Natural killer cell treated with Interleukin-12 subunit alpha and Interleukin-12 subunit beta and Interleukin-15 and Interleukin-18, amount 100 ng/mL, for 72 hours (primary cell): ENCODE measurements at regions not wholly inside any gene's neighbourhood (a gene's known extent, or its start where the extent isn't known, plus 50 kb on each side); places are given as distances from the start of the nearest gene placed in this dataset.

Experiments used
- ATAC-seq, 2 donors: fragments of 150-1000 bp; cut with Tn5 transposase in 1 of 2; sonication (Bioruptor Pico), chemical (Tn5 transposase) in 1 of 2; 2 replicates each; pipeline ENCODE4 v1.10.0; 2021
- DNase-seq: peaks from one replicate; pipeline ENCODE4 v3.0.0; 2022; ENCODE audit warnings: low spot score
- H3K27ac Mint-ChIP-seq, 2 donors: 1 replicate in 1 of 2; 2 replicates in 1 of 2; pipeline ENCODE4 v1.8.0; 2022; ENCODE audit warnings: mixed read lengths in 2 of 2, mild to moderate bottlenecking in 1 of 2, moderate library complexity in 1 of 2
- H3K27me3 Mint-ChIP-seq, 2 donors: 1 replicate in 1 of 2; 2 replicates in 1 of 2; pipeline ENCODE4 v1.8.0; 2022; ENCODE audit warnings: mixed read lengths in 2 of 2
- H3K36me3 Mint-ChIP-seq: one replicate; pipeline ENCODE4 v1.8.0; 2022; ENCODE audit warnings: mixed read lengths
- H3K4me1 Mint-ChIP-seq, 2 donors: 1 replicate in 1 of 2; 2 replicates in 1 of 2; pipeline ENCODE4 v1.8.0; 2022; ENCODE audit warnings: low read depth in 2 of 2, mixed read lengths in 2 of 2, mild to moderate bottlenecking in 1 of 2
- H3K4me3 Mint-ChIP-seq: one replicate; pipeline ENCODE4 v1.8.0; 2022; ENCODE audit warnings: mixed read lengths
- H3K9me3 Mint-ChIP-seq: 2 replicates; pipeline ENCODE4 v1.8.0; 2022; ENCODE audit warnings: mixed read lengths

DNA sequence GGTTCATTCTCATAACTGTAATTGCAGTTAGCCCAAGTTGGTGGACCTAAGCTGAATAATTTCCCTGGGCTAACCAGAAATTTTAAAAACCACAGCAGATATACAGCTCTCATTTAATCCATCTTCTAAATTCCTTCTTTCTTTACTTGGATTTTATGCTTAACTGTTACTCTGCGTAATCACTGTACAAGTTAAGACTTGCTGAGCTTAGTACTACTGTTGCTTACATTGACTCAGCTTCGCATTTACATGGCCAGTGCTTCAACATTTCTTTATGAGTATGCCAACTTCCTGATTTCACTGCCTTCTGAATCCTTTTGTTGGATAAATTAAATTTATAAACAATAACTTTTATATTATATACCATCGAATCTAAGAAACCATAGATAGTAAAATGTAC, 147.4 kb downstream of the SLC38A4 start:
- DNase-seq (no peak), ATAC-seq (no peak)
- Mint-ChIP-seq H3K27ac (no peak overlapping the region), H3K4me1 (peaks cover 0 to 7% of the 10 kb centered on the region in 2 donors), H3K27me3 (no peaks in the 10 kb centered on the region), H3K4me3 (no peak overlapping the region), H3K9me3 (no peaks in the 10 kb centered on the region), H3K36me3 (no peaks in the 10 kb centered on the region)

DNA sequence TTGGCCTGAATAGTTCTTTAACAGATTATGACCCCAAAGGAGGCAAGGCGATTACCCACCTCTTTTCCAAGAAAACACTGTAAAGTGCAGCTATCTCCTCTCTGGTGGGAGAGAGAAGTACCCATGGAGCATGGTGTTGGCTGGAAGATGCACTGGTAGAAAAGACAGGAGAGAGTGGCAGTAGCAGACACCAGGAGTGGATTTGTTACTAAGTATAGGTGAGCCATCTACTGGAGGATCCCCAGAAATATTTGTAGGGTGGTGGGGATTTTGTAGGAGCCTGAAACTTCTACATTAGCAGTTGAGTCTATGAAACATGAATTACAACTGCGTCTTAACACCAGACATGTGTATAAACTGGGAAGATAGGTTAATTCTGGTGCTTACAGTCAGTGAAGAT, 148.0 kb downstream of the SLC38A4 start:
- H3K4me1 Mint-ChIP-seq: peaks cover 0 to 7% of the 10 kb centered on the region in 2 donors
- H3K27me3 Mint-ChIP-seq: no peaks in the 10 kb centered on the region
- no peak for ATAC-seq
- no peaks in the 10 kb centered on the region for H3K9me3 Mint-ChIP-seq
- peak overlapping the region in 1 of 2 donors; percentile 31 for H3K27ac Mint-ChIP-seq
- H3K4me3 Mint-ChIP-seq: no peak overlapping the region
- H3K36me3 Mint-ChIP-seq: no peaks in the 10 kb centered on the region
- DNase-seq: no peak

DNA sequence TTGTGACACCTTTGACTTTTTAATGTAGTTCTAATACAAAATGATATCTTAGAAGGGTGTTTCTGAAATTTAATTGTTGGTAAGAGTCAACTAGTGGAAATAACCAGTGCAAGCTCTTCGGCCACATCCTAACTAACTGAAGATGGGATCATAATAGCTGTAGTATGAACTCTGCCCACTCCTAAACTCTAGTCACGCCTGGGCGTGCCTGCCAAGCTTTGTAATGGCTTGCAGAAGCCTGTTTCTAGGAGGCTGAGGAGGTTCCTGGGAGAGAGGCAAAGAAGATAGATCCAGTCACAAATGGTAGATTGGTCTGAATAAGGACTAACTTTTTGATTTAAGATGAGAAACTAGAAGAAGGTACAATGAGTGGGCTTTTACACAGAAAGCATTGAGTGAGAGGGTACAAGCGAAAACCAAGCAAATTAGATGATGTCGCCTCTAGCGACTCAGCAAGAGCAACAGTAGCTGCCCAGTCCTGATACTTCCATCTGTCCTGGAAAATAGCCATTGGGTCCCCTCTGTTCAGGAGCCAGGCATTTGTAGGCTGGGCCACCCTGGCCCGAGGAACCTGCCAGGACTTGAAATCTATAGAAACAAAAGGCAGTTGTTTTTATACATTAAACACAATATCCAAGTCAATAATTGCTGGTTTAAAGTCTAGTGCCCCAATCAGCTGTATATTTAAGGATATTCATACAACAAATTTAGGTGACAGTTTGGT, 148.8 kb downstream of the SLC38A4 start:
- no peak for ATAC-seq
- H3K4me3 Mint-ChIP-seq: no peak overlapping the region
- no peaks in the 10 kb centered on the region for H3K9me3 Mint-ChIP-seq
- no peaks in the 10 kb centered on the region for H3K27me3 Mint-ChIP-seq
- H3K27ac Mint-ChIP-seq: no peak overlapping the region
- H3K4me1 Mint-ChIP-seq: peaks cover 0 to 7% of the 10 kb centered on the region in 2 donors
- no peak for DNase-seq
- no peaks in the 10 kb centered on the region for H3K36me3 Mint-ChIP-seq

DNA sequence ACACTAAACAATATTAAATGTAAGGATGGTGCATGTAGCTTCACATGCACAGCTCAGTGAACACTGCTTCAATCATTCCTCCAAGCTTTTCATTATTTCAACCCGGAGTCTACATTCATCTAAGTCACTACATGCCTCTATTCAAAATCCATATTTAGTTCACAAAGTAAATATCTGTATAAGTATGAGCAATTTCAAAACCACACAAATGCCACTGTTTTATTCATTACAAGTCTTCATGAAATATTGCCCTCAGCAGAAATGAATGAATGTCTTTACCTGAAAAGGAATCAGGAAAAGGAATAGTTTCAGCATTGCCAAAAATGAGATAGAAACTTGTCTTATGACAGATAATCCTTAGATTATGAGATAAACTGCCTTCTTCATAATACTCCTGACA, 149.4 kb downstream of the SLC38A4 start:
- H3K9me3 Mint-ChIP-seq: no peaks in the 10 kb centered on the region
- H3K27ac Mint-ChIP-seq: no peak overlapping the region
- ATAC-seq: no peak
- no peak overlapping the region for H3K4me3 Mint-ChIP-seq
- no peaks in the 10 kb centered on the region for H3K27me3 Mint-ChIP-seq
- DNase-seq: no peak
- peaks cover 0 to 7% of the 10 kb centered on the region in 2 donors for H3K4me1 Mint-ChIP-seq
- H3K36me3 Mint-ChIP-seq: no peaks in the 10 kb centered on the region

DNA sequence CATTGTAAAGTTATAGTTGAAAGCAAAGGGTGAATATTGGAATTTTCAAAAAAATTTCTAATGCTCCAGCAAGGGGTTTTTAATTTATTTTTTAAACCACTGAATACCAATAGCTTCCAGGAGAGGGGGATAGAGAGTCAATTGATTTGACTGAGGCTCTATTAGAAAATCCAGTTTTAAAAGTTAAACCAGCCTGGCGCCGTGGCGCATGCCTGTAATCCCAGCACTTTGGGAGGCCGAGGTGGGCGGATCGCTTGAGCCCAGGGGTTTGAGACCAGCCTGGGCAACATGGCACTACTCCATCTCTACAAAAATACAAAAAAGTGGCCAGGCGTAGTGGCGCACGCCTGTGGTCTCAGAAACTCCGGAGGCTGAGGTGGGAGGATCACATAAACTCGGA, 150.1 kb downstream of the SLC38A4 start:
- no peaks in the 10 kb centered on the region for H3K36me3 Mint-ChIP-seq
- H3K4me3 Mint-ChIP-seq: no peak overlapping the region
- H3K27ac Mint-ChIP-seq: no peak overlapping the region
- H3K4me1 Mint-ChIP-seq: peaks cover 0 to 7% of the 10 kb centered on the region in 2 donors
- no peak for DNase-seq
- no peaks in the 10 kb centered on the region for H3K9me3 Mint-ChIP-seq
- no peaks in the 10 kb centered on the region for H3K27me3 Mint-ChIP-seq
- ATAC-seq: no peak

DNA sequence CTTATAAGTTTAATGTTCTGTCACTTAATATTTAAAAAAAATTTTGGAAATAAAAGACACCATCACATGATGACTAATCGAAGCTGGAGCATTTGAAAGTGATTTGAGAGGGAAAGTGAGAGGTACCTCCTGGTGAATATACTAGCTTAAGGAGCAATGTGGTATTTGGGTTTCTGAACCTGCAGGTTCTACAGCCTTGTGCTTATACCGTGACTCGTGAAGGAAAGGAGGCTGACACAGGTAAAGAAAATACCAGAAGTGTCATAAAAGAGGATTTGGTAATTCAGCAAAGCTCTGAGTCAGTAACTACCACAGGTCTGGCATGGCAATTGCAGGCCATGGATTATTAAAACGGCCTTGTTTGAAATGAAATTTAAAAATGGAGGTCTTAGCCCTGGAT, 151.0 kb downstream of the SLC38A4 start:
- Mint-ChIP-seq H3K4me1 (peaks cover 0 to 3% of the 10 kb centered on the region in 2 donors), H3K4me3 (no peak overlapping the region), H3K27ac (no peak overlapping the region), H3K27me3 (no peaks in the 10 kb centered on the region), H3K9me3 (no peaks in the 10 kb centered on the region), H3K36me3 (peaks cover 5% of the 10 kb centered on the region)
- ATAC-seq (no peak), DNase-seq (no peak)

DNA sequence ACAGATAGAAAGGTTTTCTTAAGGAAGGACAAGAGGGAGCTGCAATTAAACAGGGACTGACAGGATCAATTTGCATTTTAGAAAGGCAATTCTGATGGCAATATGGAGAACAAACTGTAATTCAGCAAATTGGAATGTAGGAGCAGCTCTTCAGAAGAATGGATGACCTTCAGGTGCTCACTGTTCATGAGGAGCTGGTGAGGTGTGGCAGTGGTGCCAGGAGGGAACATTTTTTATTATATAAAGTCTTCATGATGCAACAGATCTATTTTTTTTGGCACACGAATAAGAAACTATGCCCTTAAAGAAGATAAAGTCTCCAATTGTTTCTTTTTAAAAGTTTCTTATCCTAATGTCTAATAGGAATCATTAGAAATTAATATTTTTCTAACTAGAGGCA, 151.7 kb downstream of the SLC38A4 start:
- Mint-ChIP-seq H3K27me3 (no peaks in the 10 kb centered on the region), H3K4me3 (no peak overlapping the region)
- no peak for ATAC-seq

DNA sequence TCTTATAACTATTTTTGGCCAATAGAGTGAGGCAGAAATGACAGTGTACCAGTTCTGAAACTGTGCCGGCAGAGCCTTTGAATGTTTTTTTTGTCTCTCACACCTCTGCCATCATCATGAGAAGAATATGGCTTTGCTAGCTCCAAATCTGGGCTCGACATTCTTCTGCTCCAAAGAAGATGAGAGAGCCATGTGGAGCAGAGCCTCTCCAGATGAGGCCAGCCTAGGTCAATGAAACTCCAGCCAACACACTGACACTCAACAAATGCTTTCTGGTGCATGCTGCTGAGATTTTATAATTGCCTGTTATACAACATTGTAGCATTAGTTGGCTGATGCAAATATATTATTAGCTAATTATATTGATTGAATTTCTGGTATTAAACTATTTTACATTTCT, 154.7 kb downstream of the SLC38A4 start:
- no peaks in the 10 kb centered on the region for H3K9me3 Mint-ChIP-seq
- peaks cover under 1 to 3% of the 10 kb centered on the region in 2 donors for H3K4me1 Mint-ChIP-seq
- no peak for ATAC-seq
- H3K4me3 Mint-ChIP-seq: no peak overlapping the region
- no peaks in the 10 kb centered on the region for H3K27me3 Mint-ChIP-seq
- DNase-seq: no peak
- peaks cover 12% of the 10 kb centered on the region for H3K36me3 Mint-ChIP-seq
- no peak overlapping the region for H3K27ac Mint-ChIP-seq

More for the DNA sequence above, 151.7 kb downstream of the SLC38A4 start:
- Mint-ChIP-seq H3K36me3 (peaks cover 5% of the 10 kb centered on the region), H3K9me3 (no peaks in the 10 kb centered on the region), H3K27ac (no peak overlapping the region), H3K4me1 (peaks cover 0 to 3% of the 10 kb centered on the region in 2 donors)
- no peak for DNase-seq

DNA sequence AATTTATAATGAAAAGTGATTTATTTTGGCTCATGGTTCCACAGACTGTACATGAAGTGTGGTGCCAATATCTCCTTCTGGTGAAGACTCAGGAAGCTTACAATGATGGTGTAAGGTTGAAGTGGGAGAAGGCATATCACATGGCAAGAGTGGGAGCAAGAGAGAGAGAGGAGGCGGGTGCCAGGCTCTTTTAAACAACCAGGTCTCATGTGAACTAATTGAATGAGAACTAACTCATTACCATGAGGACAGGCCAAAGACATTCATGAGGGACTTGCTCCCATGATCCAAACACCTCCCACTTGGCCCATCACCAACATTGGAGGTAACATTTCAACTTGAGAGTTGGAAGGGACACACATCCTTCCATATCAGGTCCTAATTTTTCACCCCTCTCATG, 155.2 kb downstream of the SLC38A4 start:
- no peak overlapping the region for H3K27ac Mint-ChIP-seq
- H3K36me3 Mint-ChIP-seq: peaks cover 12% of the 10 kb centered on the region
- no peak overlapping the region for H3K4me3 Mint-ChIP-seq
- no peaks in the 10 kb centered on the region for H3K27me3 Mint-ChIP-seq
- DNase-seq (no peak), ATAC-seq (no peak)
- H3K9me3 Mint-ChIP-seq: no peaks in the 10 kb centered on the region
- H3K4me1 Mint-ChIP-seq: peaks cover 5 to 6% of the 10 kb centered on the region in 2 donors

DNA sequence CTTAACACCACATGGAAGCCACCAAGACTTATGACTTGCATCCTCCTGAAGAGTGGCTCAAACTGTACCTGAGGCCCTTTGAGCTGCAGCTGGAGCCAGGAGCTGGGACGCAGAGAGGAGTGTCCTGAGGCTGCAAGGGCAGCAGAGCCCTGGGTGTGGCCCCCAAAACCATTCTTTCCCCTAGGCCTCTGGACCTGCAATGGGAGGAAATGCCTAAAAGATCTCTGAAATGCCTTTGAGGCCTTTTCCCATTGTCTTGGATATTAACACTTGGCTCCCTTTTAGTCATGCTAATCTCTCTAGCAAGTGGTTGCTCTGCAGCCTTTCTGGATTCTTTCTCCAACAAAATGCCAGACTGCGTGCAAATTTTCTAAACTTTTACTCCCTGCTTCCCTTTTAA, 156.1 kb downstream of the SLC38A4 start:
- no peaks in the 10 kb centered on the region for H3K9me3 Mint-ChIP-seq
- H3K36me3 Mint-ChIP-seq: peaks cover 12% of the 10 kb centered on the region
- DNase-seq: no peak
- H3K27ac Mint-ChIP-seq: no peak overlapping the region
- no peaks in the 10 kb centered on the region for H3K27me3 Mint-ChIP-seq
- peaks cover 6 to 15% of the 10 kb centered on the region in 2 donors for H3K4me1 Mint-ChIP-seq
- no peak overlapping the region for H3K4me3 Mint-ChIP-seq
- no peak for ATAC-seq

DNA sequence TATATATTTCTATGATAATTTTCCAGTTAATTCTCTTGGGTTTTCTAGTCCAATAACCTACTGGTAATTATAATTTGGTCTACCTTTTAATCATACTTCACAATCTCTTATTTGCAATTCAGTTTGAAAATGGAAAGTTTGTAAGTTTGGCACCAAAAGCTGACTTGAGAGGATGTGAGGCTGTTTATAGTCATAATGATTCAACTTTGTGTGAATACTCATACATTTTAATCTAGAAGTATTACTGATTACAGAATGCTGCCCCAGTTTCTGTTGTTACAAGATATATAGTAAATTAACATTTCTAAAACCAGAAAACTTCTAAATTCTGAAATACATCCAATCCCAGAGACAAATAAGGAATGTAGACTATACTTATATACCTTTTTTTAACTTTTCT, 158.2 kb downstream of the SLC38A4 start:
- Mint-ChIP-seq H3K4me3 (no peak overlapping the region), H3K27me3 (no peaks in the 10 kb centered on the region), H3K27ac (no peak overlapping the region), H3K9me3 (no peaks in the 10 kb centered on the region), H3K4me1 (peaks cover 12 to 29% of the 10 kb centered on the region in 2 donors), H3K36me3 (peaks cover 12% of the 10 kb centered on the region)
- no peak for ATAC-seq
- no peak for DNase-seq

DNA sequence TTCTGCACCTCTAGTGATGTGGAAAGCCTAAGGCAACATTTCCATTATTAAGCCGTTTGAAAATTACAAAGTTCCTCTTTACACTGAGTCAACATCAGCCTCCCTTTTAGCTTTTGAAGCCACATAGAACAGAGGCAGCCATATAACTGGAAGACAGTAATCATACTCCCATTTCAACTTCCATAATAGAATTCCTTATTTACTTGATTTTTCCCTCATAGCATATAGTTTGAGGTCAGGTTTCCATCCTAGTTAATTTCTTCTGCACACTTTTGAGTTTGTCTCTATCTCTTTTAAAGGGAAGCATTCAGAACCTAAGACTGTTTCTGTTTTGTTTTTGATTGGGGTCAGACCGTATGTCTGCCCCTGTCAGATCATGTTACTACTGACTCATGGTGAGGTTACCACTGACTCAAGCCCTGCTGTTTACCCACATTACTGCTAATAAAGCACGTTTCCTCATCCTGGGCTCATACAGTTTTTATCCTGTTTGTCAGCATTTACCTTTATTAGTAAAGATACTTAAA, 161.0 kb downstream of the SLC38A4 start:
- Mint-ChIP-seq H3K9me3 (no peaks in the 10 kb centered on the region), H3K27me3 (no peaks in the 10 kb centered on the region), H3K4me3 (peak overlapping the region; percentile 42), H3K27ac (peak overlapping the region; percentile 44 to 85), H3K4me1 (peaks cover 29 to 48% of the 10 kb centered on the region in 2 donors), H3K36me3 (peaks cover 8% of the 10 kb centered on the region)
- peak; percentile 97 to 98 for ATAC-seq
- no peak for DNase-seq

DNA sequence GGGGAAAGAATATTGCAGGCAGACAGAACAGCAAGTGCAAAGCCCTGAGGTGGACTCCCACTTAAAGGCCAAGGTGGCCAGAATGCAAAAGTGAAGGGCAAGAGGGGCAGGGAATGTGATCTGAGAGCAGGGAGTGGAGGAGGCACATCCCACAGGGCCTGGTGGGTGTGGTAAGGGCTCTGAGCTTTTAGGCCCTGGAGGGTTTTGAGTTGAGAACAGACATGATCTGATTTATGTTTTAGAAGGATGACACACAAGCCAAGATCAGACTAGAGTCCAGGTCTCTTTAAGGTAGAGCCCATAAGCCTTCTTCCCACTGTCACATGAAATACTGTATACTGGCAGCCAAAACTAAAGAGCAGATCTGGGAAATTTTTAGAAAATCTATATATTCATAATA, 162.5 kb downstream of the SLC38A4 start:
- peak overlapping the region; percentile 17 to 85 for H3K27ac Mint-ChIP-seq
- no peaks in the 10 kb centered on the region for H3K27me3 Mint-ChIP-seq
- no peak for ATAC-seq
- H3K9me3 Mint-ChIP-seq: no peaks in the 10 kb centered on the region
- DNase-seq: no peak
- peaks cover 36 to 58% of the 10 kb centered on the region in 2 donors for H3K4me1 Mint-ChIP-seq
- H3K36me3 Mint-ChIP-seq: peaks cover under 1% of the 10 kb centered on the region
- no peak overlapping the region for H3K4me3 Mint-ChIP-seq

DNA sequence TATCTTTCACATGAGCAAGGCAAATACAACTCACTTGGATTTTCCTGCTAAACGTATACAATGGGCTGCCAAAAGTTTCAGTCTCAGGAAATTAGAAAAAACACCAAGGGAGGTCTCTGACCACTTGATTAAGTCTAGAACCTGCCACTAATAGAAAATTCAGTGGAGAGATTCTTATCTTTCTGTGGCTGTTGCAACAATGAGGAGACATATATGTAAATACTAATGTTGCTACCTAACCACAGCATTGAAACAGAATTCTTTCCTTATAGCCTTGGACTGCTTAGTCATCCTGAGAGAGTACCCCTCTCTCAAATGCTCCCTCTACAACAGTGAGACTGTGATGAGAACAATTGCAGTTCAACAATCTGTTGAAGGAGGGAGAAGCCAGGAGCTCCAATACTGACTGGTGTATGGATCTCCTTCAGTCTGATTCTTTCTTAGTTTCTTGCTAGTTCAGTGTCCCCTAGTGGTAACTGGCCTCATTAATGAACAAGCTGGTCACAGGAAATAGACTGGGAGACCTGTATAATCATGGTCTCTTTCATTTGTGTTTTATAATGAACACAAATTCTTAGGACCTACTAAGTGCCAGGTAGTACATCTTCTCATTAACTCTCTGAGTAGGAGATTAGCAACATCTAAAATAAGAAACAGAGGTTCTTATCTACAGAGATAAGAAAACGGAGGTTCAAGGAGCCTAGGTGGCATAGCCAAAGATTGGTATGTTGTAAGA, 164.5 kb downstream of the SLC38A4 start:
- Mint-ChIP-seq H3K27ac (peak overlapping the region; percentile 57 to 88), H3K4me1 (peaks cover 36 to 58% of the 10 kb centered on the region in 2 donors), H3K4me3 (peak overlapping the region; percentile 51), H3K9me3 (no peaks in the 10 kb centered on the region), H3K36me3 (no peaks in the 10 kb centered on the region), H3K27me3 (no peaks in the 10 kb centered on the region)
- no peak for DNase-seq
- ATAC-seq: peak; percentile 68 to 74
